T follicular helper cell (primary cell): ENCODE measurements at regions not wholly inside any gene's neighbourhood (a gene's known extent, or its start where the extent isn't known, plus 50 kb on each side); places are given as distances from the start of the nearest gene placed in this dataset.
"Not testable (repeated sequence)": the region's sequence is repeated elsewhere in the genome, so short reads cannot be mapped to it uniquely, and the experiment has no call there.

Experiments
- DNase-seq: peaks from one replicate; pipeline ENCODE4 v3.0.0-alpha.2; 2020; ENCODE audit warnings: low read depth

DNA sequence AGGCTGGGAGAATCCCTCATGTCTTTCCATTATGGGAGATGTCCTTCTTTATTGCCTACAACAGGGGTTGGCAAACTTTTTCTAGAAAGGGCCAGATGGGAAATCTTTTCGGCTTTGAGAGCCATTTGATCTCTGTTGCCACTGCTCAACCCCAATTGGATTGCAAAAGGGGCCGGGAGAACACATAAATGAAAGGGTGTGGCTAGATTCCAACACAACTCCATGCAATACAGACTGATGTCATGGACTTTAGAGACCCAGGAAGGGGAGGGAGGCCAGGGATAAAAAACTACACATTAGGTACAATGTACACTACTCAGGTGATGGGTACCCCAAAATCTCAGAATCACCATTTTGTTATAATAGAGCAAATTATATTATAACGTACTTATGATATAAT lies 97.6 kb upstream of the SIM2 start:
- no peak for DNase-seq

DNA sequence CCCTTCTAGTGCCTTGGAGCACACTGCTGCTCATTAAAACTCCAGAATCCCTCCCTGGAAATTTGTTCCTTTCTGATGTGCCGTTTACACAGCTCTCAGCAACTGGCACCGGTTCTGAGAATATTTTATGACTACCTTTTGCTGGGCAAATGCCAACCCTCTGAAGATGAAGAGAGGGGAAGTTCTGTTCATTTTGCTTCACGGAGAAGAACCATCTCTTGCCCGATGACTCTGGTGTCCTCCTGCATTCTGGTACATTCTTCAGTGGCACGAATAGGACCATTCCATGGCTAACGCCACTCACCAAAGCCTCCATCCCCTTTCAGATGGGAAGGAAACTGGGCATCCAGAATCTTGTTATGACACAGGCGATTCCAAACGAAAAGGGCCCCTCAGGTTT lies 96.2 kb upstream of the SIM2 start:
- DNase-seq = no peak

DNA sequence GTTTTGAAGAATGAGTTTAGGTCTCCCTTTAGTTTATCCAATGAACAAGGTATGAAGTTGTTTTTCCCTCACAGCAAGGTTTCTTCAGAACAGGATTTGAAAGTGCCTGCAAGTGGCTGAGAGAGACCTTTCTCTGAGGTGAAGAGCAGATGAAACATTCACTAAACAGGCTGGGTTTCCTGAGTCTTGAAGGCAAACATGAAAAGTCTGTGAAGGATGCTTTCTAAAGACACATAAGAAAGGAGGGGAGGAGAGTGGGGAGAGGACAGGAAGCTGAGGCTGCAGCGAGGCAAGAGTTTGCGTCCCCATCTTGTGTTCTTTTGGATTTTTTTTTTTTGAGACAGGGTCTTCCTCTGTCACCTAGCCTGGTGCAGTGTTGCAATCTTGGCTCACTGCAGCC lies 95.7 kb upstream of the SIM2 start:
- DNase-seq = no peak

DNA sequence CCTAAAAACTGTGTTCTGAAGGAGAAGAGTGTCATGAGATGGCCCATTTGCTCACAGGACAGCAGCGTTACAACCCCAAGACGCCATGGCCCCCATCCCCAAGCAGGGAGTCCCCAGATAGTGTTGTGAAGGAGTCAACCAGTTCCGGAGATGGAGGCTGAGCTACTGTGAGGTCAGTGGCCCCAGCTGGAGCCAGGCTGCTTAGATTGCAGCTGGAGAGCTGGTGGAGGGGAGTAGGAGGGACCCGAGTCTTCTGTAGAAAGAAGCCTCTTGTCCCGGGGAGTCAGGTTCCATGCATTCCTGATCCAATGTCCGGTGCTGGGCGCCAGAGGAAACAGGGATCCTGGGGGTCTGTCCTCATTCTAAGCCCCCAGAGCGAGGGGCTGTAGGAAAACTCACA lies 93.5 kb upstream of the SIM2 start:
- DNase-seq = no peak

DNA sequence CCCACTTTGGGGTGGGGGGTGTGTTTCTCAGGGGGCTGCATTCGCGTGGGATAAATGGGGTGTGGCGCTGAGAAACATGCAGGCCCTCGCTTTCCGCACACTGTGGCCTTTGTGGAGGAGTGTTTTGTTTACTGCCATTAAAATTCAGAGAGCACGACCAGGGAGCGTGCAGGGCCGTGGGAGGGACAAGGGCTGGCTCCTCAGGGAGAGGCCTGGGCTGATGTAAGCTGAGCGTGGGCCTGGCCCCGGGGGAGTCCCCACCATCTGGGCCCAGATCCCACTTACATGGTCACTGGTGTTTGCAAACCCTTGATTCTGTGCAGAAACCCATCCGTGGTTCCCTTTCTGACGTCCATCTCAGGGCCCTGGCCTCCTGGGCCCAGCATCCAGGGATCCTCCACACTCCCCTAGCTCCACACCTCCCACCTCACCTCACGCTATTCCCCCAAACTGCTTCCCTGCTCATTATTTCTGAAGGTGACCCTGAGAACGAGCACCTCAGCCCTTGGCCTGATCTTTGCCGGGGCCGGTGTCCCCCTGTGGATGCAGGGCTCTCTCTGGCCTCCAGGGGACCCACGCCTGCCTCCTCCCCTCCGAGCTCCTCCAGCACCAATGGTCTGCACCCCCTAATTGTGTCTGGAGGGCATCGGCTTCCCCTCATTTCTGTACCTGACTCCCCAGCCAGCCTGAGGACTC lies 92.5 kb upstream of the SIM2 start:
- no peak for DNase-seq

DNA sequence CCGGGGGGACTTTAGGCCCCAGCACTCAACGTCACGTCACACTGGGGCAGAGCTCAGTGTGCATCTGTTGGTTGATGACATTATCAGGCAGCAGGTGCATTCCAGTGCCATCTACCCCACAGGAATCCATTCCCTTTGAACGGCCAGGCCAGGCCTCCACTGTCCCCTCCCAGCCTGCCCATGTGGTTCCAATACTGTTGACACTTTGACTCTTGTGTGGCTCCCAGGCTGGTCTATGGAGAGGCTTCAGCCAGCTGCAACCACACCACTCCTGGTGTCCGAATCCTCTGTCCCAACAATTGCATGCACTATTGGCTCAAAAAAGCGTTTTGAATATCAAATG lies 92.0 kb upstream of the SIM2 start:
- no peak for DNase-seq

DNA sequence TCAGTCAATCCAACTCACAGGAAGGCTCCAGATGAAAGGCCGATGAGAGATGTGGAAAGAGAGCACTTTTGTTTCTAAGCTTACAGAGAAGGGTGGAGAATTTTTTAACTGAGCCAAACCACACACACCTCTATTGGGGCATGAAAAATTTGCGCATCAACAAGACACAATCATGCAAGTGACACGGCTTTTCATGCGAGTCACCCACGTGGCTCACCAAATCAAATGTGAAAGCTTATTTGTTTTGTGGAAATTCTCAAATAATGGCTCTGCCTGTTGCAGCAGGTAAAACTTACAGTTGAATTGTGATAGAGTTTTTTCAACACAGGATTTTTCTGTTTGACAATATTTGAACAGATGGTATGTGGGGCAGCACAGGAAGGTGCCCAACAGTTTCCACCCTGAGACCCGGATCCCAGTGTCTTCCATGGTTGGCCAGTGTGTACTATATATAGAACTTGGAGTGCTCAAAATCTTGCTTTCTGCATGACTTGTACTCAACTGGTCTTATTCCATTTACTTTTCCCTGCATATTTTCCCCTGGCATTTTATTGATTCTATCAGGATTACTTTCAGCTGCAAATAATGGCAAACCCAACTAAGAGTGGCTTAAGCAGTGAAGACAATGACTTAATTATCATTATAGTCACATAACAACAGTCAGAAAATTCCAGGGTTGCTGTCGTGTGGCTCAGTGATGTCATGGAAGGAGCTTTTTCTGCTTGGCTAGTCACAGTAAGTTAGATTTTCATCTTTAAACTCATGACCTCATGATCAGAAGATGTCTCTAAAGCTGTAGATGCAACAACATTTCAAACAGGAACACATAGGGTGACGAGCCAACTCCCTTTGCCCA lies 90.6 kb upstream of the SIM2 start:
- no peak for DNase-seq

DNA sequence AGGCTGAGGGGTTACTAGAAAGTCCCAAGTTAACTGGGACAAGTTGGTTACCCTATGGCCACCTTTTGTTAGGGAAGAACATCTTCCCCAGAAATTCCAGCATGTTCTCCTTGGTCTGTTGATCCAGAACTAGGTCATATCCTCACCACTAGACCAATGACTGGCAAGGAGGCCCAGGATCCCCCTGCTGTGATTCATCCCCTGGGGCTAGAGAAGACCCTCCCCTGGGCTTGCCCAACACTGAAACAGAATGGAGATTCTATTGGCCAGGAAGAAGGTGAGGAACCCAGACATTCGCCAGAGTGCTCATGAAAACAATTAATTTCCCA lies 90.1 kb upstream of the SIM2 start:
- no peak for DNase-seq

DNA sequence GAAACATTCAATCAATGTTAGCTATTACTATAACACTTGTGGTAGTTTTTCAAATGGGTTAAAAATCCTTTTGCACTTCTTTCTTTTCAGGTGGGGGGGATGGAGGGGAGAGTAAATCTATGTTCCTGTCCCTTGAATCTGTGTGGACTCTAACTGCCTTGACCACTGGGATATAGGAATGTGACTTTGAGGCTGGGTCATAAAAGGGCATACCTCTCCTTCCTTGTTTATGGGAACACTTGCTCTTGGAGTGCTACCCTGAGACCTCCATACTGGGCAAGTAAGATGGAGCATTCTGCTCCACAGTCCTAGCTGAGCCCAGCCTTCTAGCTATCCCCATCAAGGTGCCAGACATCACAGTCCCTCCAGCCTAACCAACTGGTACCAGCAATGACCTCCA lies 89.3 kb upstream of the SIM2 start:
- no peak for DNase-seq

DNA sequence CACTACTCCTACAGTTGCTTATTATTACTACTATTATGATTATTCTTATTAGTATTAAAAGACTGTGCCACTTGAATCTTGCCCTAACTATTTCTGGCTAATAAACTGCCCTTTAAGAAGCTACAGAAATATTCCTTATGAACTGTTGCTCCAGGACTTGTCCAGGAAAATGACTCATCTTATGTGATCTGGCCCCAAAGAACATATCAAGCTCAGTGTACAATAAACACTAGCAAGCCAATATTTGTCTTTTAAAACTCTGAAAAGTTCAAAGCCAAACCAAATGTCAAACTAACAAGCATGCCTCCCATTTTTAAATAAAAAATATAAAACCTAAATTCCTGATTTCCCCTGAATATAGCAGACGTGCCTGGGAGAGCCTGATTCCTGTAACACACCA lies 88.7 kb upstream of the SIM2 start:
- no peak for DNase-seq

DNA sequence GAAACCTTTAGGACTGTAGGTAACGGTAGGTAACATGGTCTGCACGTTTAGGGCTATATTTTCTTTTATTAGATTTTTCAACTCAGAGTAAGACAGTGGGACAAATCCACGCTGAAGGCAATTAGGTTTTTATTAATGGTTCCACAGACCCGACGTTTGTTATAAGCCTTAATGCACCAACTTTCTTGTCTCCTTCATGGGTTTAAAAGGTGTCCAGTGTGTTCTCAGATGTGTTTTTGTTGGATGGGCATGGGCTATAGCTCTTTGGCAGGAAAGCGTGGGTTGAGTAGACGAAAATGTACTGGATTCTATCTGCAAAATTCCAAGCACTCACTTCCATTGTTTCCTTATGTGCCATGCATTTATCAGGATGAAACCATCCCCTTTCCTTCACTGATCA lies 88.0 kb upstream of the SIM2 start:
- no peak for DNase-seq

DNA sequence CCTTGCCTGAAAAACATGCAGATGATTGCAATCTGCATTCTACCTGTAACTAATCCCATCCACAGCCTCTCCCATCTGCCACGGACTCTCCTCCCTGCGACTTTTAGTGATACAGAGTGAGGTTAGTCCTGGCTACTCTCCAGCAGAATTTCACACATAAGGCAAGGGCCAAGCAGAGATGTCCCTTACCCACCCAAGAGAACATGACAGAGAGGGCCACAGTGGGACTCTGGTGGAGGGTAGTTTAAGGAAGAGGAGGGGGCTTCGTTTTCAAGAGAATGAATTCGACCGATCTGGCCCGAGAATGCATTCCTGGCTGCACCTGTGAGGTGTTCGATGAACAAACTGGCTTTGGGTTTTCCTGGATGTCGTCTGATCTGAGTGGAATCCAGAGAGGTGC lies 87.5 kb upstream of the SIM2 start:
- DNase-seq = no peak

DNA sequence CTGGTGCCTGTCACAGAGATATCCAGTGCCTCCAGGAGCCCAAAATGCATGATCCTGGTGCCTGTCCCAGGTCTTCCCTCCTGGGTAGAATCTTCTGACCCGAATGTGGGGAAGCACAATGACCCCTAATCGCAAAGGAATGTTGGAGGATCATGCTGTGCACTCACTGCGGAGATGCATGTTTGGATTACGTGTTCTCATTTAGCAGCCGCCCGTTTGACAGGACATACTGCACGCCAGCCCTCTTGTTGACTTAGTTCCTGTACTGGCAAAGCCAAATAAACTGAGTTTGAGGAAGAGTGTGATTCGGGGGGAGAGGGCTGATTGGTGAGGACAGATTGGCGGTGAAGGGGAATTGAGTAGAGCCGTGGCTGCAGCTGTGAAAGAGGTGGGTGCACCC lies 85.9 kb upstream of the SIM2 start:
- DNase-seq = no peak

DNA sequence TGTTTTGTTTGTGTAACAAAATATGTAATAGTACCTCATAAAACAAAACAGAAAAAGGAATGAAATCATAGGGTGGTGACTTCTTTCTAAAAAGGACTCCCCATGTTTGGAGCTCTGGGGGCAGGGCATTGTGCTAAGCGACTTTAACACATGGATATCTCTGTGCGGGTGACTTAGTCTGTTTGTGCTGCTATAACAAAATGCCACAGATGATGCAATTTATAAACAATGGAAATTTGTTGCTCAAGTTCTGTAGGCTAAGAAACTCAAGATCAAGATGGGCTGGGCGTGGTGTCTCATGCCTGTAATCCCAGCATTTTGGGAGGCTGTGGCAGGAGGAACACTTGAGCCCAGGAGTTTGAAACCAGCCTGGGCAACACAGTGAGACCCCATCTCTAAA lies 85.4 kb upstream of the SIM2 start:
- no peak for DNase-seq

DNA sequence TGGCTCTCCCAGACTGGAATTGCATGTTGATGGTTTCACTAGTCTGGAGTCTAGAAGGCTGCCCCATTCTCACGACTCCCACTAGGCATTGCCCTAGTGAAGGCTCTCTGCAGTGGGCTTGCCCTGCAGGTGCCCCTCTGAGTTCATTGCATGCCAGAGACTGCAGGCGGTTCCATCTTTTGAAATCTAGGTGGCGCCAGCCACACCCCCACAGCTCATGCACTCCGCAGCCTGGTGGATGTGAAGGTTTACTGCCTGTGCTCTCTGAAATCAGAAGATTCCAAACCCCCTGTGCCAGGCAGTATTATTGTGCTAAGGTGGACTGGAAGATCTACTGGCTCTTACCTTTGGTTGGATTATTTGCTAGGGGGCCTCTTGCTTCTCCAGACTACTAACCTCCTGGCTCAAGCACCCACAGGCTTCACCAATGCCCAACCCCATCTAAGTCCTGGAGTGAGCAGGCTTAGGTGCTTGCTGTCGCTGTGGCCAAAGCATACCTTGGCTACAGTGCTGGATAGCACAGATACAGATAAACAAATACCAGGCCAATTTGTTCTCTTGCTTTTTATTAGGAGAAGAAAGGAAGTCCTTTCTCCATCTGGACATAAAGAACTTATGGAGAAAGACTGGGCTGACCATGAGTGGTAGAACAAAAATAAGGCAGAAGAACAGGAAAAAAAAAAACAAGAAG lies 83.5 kb upstream of the SIM2 start:
- no peak for DNase-seq

DNA sequence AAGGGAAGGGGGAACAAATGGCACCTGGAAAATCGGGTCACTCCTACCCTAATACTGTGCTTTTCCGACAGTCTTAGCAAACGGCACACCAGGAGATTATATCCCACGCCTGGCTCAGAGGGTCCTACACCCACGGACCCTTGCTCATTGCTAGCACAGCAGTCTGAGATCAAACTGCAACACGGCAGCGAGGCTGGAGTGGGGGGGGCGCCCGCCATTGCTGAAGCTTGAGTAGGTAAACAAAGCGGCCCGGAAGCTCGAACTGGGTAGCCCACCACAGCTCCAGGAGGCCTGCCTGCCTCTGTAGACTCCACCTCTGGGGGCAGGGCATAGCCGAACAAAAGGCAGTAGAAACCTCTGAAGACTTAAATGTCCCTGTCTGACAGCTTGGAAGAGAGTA lies 82.1 kb upstream of the SIM2 start:
- not testable (repeated sequence) for DNase-seq

DNA sequence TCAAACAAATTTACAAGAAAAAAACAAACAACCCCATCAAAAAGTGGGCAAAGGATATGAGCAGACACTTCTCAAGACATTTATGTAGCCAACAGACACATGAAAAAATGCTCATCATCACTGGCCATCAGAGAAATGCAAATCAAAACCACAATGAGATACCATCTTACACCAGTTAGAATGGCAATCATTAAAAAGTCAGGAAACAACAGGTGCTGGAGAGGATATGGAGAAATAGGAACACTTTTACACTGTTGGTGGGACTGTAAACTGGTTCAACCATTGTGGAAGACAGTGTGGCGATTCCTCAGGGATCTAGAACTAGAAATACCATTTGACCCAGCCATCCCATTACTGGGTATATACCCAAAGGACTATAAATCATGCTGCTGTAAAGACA lies 77.1 kb upstream of the SIM2 start:
- DNase-seq = not testable (repeated sequence)

DNA sequence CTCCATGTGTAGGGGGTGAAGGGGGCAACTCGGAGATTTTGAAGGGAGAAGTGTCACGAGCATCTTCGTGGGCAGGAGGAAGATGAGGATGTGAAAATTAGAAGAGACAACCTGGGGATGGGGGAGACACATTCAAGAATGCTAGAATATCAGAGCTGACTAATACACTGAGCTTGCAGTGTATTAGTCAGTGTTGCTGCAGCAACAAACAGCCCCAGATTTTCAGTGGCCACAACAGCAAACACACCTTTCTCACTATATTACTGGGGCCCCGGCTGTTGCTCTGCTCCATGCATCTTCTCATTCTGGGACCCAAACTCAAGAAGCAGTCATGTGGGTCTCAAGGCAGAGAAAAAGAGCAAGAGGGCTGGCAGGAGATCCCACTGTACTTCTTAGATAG lies 74.8 kb upstream of the SIM2 start:
- DNase-seq = no peak

DNA sequence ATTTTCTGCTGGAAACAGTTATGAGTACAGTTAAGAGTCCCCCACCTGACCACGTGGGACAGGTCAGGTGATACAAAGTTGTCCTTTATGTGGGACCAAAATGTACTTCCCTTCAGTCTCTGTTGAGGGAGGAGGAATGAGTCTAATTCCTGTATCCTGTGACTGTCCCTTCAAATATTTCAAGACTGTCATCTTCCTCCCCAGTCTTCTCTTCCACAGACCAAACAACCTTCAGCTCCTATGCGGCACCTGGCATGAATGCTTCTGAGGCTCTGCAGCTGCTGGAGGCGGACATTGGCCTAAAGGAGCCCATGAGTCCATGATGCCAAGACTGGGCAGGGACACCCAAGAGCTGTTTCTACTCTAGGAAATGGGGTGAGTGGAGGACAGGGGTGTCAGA lies 72.1 kb upstream of the SIM2 start:
- no peak for DNase-seq

DNA sequence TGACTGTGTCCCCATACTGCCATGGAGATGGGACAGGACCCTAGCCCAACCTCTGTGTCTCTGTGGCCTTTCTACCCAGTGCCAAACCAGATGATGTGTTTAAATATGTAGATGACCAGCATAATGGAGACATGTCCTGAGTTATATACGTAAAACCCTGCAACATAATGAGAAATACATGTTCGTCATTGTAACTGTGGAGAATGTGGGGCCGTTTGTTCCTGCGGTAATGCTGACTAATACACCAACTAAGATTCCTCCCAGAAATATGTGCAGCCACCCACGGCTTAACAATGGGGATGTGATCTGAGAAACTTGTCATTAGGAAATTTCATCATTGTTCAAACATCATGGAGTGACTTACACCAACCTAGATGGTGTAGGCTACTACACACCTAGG lies 71.7 kb upstream of the SIM2 start:
- DNase-seq = no peak

DNA sequence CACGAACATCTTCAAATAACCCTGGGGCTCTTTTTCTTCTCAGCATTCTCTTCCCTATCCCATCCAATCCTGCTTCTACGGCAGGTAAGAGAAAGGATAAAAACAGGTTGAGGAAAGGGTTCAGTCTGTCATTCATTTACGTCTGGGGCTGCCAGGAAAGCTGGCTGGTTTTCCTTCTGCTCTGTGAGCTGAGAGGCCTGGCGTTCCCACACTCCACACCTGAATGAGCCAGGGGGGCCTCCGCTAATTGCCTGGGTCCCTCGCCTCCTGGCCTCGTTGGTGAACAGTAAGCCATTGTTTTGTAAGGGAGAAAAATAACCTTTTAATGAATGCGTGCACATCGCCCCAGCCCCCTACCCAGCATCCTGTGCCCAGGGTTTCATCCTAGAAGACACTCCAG lies 70.8 kb upstream of the SIM2 start:
- no peak for DNase-seq

DNA sequence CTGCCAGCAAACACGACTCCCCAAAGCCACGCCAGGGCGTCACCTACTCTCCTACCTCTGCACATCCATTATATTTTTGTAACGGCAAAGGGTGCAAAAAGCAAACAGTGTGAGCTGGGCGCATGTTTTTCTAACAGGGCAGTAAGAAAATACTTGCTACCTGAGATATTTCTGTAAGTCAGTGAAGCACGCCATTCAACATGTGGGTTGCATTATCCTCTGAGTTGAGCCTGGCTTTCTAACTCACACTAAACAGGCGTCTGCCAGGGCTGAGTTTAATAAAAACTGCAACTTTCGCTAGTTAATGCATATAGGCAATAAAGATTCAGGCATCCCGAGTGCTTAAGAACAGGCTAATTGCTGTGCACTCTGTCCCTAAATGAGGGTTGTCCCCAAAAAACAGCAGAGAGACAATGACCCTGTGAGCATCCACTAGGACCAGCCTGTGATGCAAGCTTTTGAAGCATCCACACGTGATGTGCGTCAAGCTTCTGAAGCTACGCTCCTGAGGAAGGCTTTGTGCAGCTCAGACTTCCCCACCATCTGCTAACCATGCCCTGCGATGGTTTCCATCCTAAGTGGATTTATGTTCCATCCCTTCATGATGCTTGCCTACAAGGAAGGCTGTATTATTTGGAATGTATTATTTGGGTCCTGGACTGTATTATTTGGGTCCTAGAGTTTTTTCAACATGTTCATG lies 70.0 kb upstream of the SIM2 start:
- no peak for DNase-seq
